NCI-H2196 (cell line): ENCODE measurements at regions not wholly inside any gene's neighbourhood (a gene's known extent, or its start where the extent isn't known, plus 50 kb on each side); places are given as distances from the start of the nearest gene placed in this dataset.
A peak's percentile ranks its signal among the peaks of the same experiment; 100 is the strongest.

Experiments
- DNase-seq: peaks from one replicate; lab custom pipeline; 2025; ENCODE audit not compliant: unreplicated experiment; lab: John Stamatoyannopoulos, UW

DNA sequence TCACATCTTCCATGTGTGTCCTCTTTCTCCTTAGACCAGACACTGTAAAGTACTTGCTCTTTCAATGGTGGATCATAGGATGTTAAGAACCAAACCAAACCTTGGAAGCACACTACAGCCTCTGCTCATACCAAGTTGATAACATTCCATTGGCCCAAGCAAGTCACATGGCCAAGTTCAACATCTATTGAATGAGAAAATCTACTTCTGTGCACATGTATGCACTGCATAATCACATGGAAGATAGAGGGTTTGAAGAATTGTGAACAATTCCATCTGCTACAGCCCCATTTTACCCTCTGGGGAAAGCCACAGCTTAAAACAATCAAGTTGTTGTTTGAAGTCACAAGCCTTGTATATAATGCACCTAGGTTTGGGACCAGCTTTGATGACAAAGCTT, 68.2 kb downstream of the MFAP3 start:
- DNase-seq, result no peak

- DNase-seq, result no peak
These were observed 69.0 kb downstream of the MFAP3 start for GRCh38 chr5:154107756-154108155.

- DNase-seq, result no peak
These were observed 70.8 kb downstream of the MFAP3 start for GRCh38 chr5:154109416-154110106.

DNA sequence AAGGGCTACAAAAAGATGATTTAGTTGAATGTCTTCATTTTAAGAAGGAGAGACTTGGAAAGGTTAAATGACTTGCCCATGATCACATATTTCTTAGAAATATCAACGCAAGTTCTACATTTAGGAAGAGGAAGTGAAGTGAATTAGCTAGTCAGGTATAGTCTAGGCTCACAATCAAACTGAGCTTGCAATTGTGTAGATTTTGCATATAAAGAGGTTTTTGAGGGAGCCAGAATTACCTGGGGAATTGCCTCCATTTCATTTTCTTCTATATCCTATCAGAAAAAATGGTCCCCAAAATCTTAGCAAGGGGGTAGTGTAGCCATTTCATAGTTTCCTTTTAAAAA, 71.3 kb downstream of the MFAP3 start:
- no peak for DNase-seq

DNA sequence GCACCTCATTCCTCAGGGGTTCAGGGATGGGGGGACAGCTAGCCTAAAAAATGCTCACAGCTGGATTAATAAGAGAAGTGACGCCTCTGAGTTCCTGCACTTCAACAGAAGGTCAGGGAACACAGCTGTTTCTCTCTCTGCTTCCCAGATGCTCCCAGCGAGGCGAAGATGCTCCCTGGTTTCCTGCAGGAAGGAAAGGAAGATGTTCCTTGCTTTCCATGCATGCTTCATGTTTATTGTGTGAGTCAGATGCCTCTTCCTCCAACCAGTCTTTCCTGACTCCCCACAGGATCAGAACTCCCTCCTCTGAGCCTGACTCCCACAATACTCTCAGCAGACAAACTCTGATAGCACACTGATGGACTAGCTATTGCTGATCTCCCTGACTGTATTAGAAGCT, 71.9 kb downstream of the MFAP3 start:
- DNase-seq, result no peak

DNA sequence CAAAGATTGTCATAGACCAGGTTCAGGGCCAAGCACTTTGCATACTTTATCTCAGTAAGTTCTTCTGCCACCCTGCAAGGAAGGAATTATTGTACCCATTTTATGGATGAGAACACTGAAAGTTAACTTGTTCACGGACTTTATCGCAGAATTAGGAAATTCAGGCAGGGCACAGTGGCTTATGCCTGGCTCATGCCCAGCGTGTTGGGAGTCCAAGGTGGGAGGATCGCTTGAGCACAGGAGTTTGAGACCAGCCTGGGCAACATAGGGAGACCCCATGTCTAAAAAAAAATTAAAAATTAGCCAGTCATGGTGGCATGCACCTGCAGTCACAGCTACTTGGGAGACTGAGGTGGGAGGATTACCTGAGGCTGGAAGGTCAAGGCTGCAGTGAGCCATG, 72.4 kb downstream of the MFAP3 start:
- no peak for DNase-seq

DNA sequence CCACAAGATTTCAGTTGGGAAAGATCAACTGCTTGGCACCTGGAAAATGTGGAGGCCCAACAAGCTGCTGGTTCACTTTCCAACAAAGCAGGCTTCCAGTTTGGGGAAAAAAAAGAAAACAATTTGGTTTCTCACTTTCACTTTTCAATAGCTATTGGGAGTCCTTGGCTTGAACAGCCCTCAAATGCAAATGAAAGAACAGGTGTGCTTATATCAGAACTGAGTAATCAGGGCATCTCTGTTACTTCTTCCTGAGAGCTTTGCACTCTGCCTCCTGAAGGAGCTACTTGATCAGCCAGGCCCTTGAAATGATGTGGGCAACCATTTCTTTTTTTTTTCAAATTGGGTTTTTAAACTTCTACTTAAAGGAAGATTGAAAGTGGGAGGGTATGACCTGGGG, 73.5 kb downstream of the MFAP3 start:
- DNase-seq, result no peak

- no peak for DNase-seq
These were observed 75.2 kb upstream of the GALNT10 start for GRCh38 chr5:154115291-154115690.

- DNase-seq, result no peak
These were observed 73.5 kb upstream of the GALNT10 start for GRCh38 chr5:154117050-154117449.

DNA sequence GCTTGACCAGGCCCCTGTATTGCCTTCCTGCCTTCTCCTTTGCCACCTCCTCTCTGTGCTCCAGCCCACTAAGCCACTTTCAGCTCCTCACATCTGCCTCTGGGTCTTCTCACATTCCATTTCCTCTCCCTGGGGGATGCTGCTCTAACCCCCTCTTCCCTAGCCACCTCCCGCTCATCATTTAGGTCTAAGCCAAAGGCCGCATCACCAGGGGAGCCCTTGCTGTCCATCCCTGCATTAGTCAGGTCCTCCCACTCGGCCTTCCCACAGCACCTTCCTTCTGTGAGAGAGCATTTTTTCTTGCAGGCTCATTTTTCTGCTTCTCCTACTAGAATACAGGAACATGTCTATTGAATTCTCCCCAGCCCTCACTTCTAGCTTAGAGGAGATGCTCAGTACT, 72.6 kb upstream of the GALNT10 start:
- no peak for DNase-seq

GRCh38 chr5:154118385-154118784, 72.1 kb upstream of the GALNT10 start:
- DNase-seq, result no peak

DNA sequence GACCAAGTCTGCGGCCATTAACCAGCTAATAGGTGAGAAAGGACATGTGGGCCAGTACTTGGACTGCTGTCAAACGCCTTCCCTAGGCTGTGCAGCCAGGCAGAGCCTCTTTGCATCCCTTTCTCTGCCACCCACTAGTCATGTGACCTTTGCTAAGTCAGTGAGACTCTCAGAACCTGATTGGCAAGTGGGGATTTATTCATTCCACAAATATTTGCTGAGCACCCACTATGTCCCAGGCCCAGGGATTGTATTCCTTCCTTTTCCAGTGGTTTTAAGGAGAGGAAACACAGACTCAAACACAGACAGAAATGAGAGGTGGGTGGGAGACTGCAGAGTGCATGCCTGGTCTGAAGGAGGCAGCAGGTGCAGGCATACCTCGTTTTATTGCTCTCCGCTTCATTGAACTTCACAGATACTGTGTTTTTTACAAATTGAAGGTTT, 71.6 kb upstream of the GALNT10 start:
- DNase-seq, result peak; percentile 23

DNA sequence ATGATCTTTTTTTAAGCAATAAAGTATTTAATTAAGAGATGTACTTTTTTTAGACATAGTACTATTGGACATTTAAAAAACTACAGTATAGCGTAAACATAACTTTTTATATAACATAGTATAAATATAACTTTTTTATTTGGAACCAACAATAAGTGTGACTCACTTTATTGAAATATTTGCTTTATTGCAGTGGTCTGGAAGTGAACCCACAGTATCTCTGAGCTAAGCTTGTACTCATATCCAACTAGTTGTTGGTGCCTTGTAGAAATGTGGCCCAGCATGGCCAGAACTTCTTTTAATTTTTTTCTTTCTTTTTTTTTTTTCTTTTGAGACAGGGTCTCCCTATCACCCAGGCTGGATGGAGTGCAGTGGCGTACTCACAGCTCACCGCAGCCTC, 61.5 kb upstream of the GALNT10 start:
- no peak for DNase-seq

GRCh38 chr5:154129921-154130320, 60.6 kb upstream of the GALNT10 start:
- DNase-seq, result no peak

- no peak for DNase-seq
These were observed 58.7 kb upstream of the GALNT10 start for GRCh38 chr5:154131817-154132216.

GRCh38 chr5:154132718-154133307, 57.7 kb upstream of the GALNT10 start:
- DNase-seq, result no peak

DNA sequence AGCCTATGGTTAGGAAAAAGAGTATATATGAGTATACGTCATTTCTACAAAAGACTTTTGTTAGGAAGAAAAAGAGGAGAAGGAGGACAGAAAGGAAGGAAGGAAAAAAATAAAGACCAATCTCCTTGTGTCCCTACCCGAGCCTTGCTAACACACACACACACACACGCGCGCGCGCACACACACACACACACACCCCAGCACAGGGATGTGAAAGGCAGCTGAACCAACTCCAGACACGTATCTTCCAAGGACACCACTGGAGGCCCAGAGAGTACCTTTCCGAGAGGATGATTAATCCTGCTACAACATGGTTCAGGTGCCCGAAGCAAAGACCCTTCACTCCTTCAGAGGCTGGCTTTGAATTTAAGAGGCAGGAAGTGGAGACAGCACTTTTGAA, 56.9 kb upstream of the GALNT10 start:
- DNase-seq, result no peak

GRCh38 chr5:154134499-154134898, 56.0 kb upstream of the GALNT10 start:
- no peak for DNase-seq

- no peak for DNase-seq
These were observed 55.3 kb upstream of the GALNT10 start for GRCh38 chr5:154135125-154135817.

DNA sequence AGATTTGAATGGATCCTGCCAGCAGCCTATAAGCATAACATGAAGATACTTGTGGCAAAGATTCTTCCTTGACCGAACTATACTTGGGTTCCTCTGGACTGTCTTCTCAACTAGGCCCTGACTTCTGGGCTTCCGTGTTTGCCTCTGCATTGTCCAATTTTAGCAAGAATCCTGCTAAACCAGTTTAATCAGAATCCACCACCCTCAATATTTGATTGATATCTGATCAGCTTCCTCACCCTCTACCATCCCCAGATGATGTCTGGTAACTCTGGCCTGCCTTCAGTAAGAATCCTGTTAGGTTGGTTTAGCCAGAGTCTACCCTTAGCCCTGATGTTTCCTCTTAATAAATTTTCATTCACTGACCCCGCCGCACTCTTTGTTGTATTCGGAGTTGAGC, 54.4 kb upstream of the GALNT10 start:
- DNase-seq, result no peak

DNA sequence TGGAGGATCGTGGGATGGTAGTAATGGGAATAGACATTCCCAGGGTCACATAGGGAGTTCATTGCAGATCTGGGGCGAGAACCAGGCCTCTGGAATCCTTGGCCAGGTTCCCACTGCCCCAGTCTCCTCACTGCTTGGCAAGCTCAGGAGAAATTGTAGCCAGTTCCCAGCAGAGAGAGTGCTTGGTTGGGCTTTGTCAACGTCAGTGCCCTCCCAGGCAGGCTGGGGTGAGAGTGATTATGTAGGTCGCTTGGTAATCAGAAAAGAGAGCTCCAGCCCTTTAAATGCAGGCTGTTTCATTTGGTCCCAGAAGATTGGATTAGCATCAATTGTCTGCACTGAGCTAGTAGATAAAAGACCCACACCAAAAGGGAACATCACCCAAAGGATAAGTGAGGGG, 51.8 kb upstream of the GALNT10 start:
- DNase-seq, result peak; percentile 44

- no peak for DNase-seq
These were observed 50.2 kb upstream of the GALNT10 start for GRCh38 chr5:154140381-154140780.
